ENCODE measurements at regions not wholly inside any gene's neighbourhood (a gene's known extent, or its start where the extent isn't known, plus 50 kb on each side); places are given as distances from the start of the nearest gene placed in this dataset.

- H3K23ac ChIP-seq (ENCODE audit: insufficient read length): no peak overlapping the region
- CTCF ChIA-PET (ENCODE audit: partially characterized antibody): interaction anchor here (0.7 to 10.4 kb wide), 14 partner anchors 19 to 204 kb away, joined by 3 to 273 read pairs (median 6); no protein-coding TSS in a partner anchor
- H3K27me3 ChIP-seq (replicated peaks in 1 of 4; ENCODE audit: control insufficient read depth in 3 of 4, extremely low read depth in 1 of 4, insufficient read depth in 3 of 4, low read length in 3 of 4): peaks cover 9 to 44% (median 41%) of the 10 kb centered on the region in 4 experiments
- no peak overlapping the region for H2BK120ac ChIP-seq (replicated peaks; ENCODE audit: low read depth, low read length)
- POLR2A ChIA-PET (ENCODE audit: partially characterized antibody): interaction anchor here (1.0 to 1.9 kb wide), 3 partner anchors 87 to 134 kb away, joined by 3 to 6 read pairs (median 3); no protein-coding TSS in a partner anchor
- no peak overlapping the region for H2BK20ac ChIP-seq (ENCODE audit: low read length)
- H3K27ac ChIP-seq (ENCODE audit: low read depth, low read length): no peak overlapping the region
- H3K9ac ChIP-seq (replicated peaks in 1 of 4; ENCODE audit: extremely low read depth in 1 of 4, low read depth in 3 of 4, low read length in 3 of 4): no peak overlapping the region
- FAIRE-seq: no peak
- DNase-seq (ENCODE audit: low read depth in 1 of 2, low spot score in 2 of 2): peak in 1 of 2 experiments; percentile 57
- no peak overlapping the region for H4K5ac ChIP-seq (ENCODE audit: insufficient read length, low read depth, low read length)
- 0 out of 2 replicates have a peak overlapping the region, but pooled peaks have one; percentile 0 for H3K18ac ChIP-seq (ENCODE audit: extremely low read depth, low read length)
- H2AFZ ChIP-seq (ENCODE audit: low read length): no peak overlapping the region
- H4K8ac ChIP-seq (ENCODE audit: extremely low read depth, insufficient read depth, low read length): no peak overlapping the region
- no peaks in the 10 kb centered on the region for H3K9me3 ChIP-seq (ENCODE audit: insufficient read depth in 2 of 2, low read depth in 1 of 2, low read length in 1 of 2)
- no peak overlapping the region for H2BK15ac ChIP-seq (ENCODE audit: low read length)
- H3K56ac ChIP-seq (replicated peaks; ENCODE audit: insufficient read length, low read depth, low read length): no peak overlapping the region
- peaks cover 4% of the 10 kb centered on the region; the same call in 1 of the 2 replicates for H3K23me2 ChIP-seq (ENCODE audit: low read depth, low read length)
- H3K4me3 ChIP-seq (ENCODE audit: extremely low read depth in 1 of 4, insufficient read depth in 2 of 4, low read depth in 3 of 4, low read length in 4 of 4): peak overlapping the region in 1 of 4 experiments; percentile 1; a peak in 1 of 8 replicates
- no peaks in the 10 kb centered on the region for H3K36me3 ChIP-seq (ENCODE audit: control insufficient read depth in 2 of 4, insufficient read depth in 4 of 4, low read length in 3 of 4)
- H4K91ac ChIP-seq (replicated peaks; ENCODE audit: insufficient read length, low read length): peak overlapping the region; percentile 13
- no peaks in the 10 kb centered on the region for H4K20me1 ChIP-seq (replicated peaks in 1 of 2; ENCODE audit: control insufficient read depth in 1 of 2, insufficient read depth in 2 of 2, low read length in 2 of 2)
- H3K4me1 ChIP-seq (replicated peaks in 1 of 4; ENCODE audit: control insufficient read depth in 3 of 4, insufficient read depth in 4 of 4, low read length in 3 of 4): peaks cover 6 to 8% (median 8%) of the 10 kb centered on the region in 4 experiments; a peak in 6 of 7 replicates
- no peaks in the 10 kb centered on the region for H3K79me2 ChIP-seq (ENCODE audit: control insufficient read depth in 1 of 2, insufficient read depth in 2 of 2, low read length in 2 of 2)
- no peak overlapping the region for H2BK12ac ChIP-seq (ENCODE audit: low read depth, low read length)
- no peaks in the 10 kb centered on the region for H3K79me1 ChIP-seq (ENCODE audit: low read depth, low read length)
- no peak overlapping the region for H3K14ac ChIP-seq (ENCODE audit: insufficient read length)
- H3K4me2 ChIP-seq (ENCODE audit: insufficient read depth in 1 of 2, low read depth in 2 of 2, low read length in 2 of 2): peak overlapping the region in 1 of 2 experiments; percentile 2; a peak in 1 of 4 replicates
- no peak overlapping the region for H2AK5ac ChIP-seq (ENCODE audit: low read depth, low read length)
- H3K4ac ChIP-seq (replicated peaks; ENCODE audit: insufficient read length, low read depth, low read length): no peak overlapping the region
- no peak overlapping the region; the same call in 1 of the 2 replicates for H2BK5ac ChIP-seq (ENCODE audit: low read depth, low read length)
- WGBS, 2 experiments (ENCODE audit: extremely low coverage in 1 of 2, insufficient coverage in 1 of 2, insufficient read length in 1 of 2, insufficient replicate concordance in 2 of 2, low coverage in 1 of 2, low lambda C conversion rate in 2 of 2, missing lambda C conversion rate in 1 of 2): 14% methylated on average over 7 of the region's 7 CpGs; no CpG with 5 or more reads in 1 of the 2 experiments
- TF ChIP-seq MAX (IDR thresholded peaks at IDR 0.05) (no peak), SIN3A (conservative IDR thresholded peaks at IDR 0.05 in 1 of 2, IDR thresholded peaks at IDR 0.05 in 1 of 2; ENCODE audit: low read depth in 1 of 2, low read length in 2 of 2) (no peak)
- TF ChIP-seq, protein P1, sequence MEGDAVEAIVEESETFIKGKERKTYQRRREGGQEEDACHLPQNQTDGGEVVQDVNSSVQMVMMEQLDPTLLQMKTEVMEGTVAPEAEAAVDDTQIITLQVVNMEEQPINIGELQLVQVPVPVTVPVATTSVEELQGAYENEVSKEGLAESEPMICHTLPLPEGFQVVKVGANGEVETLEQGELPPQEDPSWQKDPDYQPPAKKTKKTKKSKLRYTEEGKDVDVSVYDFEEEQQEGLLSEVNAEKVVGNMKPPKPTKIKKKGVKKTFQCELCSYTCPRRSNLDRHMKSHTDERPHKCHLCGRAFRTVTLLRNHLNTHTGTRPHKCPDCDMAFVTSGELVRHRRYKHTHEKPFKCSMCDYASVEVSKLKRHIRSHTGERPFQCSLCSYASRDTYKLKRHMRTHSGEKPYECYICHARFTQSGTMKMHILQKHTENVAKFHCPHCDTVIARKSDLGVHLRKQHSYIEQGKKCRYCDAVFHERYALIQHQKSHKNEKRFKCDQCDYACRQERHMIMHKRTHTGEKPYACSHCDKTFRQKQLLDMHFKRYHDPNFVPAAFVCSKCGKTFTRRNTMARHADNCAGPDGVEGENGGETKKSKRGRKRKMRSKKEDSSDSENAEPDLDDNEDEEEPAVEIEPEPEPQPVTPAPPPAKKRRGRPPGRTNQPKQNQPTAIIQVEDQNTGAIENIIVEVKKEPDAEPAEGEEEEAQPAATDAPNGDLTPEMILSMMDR (IDR thresholded peaks at IDR 0.05; ENCODE audit: control extremely low read depth in 1 of 3, insufficient read depth in 1 of 3, low read depth in 1 of 3, low read length in 3 of 3): no peak
- TF ChIP-seq, protein P2, sequence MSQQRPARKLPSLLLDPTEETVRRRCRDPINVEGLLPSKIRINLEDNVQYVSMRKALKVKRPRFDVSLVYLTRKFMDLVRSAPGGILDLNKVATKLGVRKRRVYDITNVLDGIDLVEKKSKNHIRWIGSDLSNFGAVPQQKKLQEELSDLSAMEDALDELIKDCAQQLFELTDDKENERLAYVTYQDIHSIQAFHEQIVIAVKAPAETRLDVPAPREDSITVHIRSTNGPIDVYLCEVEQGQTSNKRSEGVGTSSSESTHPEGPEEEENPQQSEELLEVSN (IDR thresholded peaks at IDR 0.05): no peak
These were observed 130.5 kb upstream of the HAND1 start for GRCh38 chr5:154608531-154609011.
